IMR-90 (cell line): ENCODE measurements at regions not wholly inside any gene's neighbourhood (a gene's known extent, or its start where the extent isn't known, plus 50 kb on each side); places are given as distances from the start of the nearest gene placed in this dataset.

Source experiments
- CTCF ChIP-seq: conservative IDR thresholded peaks from 2 replicates; pipeline ENCODE4 v1.5.1; 2012; ENCODE audit warnings: mild to moderate bottlenecking, low read depth, low read length, improper control_type of control experiment
- POLR2A ChIP-seq: IDR thresholded peaks from 2 replicates; pipeline ENCODE4 v1.6.1; 2012; ENCODE audit warnings: mild to moderate bottlenecking, low read depth, low read length
- RAD21 ChIP-seq: IDR thresholded peaks from 2 replicates; pipeline ENCODE4 v1.6.1; 2012; ENCODE audit warnings: low read length, improper control_type of control experiment
- SMC3 ChIP-seq: fragments of 150-350 bp; IDR thresholded peaks from 2 replicates; pipeline ENCODE4 v1.6.1; 2016; ENCODE audit warnings: low read depth, mild to moderate bottlenecking, antibody characterized with exemption, low read length, moderate library complexity

DNA sequence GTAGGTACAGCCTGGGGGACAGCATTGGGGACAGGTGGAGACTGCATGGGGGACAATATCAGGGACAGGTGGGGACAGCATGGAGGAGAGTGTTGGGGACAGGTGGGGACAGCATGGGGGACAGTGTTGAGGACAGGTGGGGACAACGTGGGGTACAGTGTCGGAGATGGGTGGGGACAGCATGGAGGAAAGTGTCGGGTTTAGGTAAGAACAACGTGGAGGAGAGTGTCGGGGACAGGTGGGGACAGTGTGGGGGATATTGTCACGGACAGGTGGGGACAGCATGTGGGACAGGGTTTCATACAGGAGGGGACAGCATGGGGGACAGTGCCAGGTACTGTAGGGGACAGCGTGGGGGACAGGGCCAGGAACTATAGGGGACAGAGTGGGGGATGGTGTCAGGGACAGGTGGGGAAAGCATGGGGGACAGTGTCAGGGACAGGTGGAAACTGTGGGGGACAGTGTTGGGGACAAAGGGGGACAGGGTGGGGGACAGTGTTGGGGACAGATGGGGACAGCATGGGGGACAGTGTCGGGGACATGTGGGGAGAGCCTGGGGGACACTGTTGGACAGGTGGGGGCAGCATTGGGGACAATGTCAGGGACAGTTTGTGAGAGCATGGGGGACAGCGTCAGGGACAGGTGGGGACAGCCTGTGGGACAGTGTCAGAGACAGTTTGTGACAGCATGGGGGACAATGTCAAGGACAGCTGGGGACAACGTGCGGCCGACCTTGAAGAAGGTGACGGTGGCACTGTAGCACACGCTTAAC, 213.1 kb downstream of the TMEM121 start:
- no peak for TF ChIP-seq CTCF
- TF ChIP-seq RAD21 = no peak
- TF ChIP-seq POLR2A = no peak
- no peak for TF ChIP-seq SMC3
